ENCODE measurements at regions not wholly inside any gene's neighbourhood (a gene's known extent, or its start where the extent isn't known, plus 50 kb on each side); places are given as distances from the start of the nearest gene placed in this dataset.
"Not testable (repeated sequence)": the region's sequence is repeated elsewhere in the genome, so short reads cannot be mapped to it uniquely, and the experiment has no call there.

DNA sequence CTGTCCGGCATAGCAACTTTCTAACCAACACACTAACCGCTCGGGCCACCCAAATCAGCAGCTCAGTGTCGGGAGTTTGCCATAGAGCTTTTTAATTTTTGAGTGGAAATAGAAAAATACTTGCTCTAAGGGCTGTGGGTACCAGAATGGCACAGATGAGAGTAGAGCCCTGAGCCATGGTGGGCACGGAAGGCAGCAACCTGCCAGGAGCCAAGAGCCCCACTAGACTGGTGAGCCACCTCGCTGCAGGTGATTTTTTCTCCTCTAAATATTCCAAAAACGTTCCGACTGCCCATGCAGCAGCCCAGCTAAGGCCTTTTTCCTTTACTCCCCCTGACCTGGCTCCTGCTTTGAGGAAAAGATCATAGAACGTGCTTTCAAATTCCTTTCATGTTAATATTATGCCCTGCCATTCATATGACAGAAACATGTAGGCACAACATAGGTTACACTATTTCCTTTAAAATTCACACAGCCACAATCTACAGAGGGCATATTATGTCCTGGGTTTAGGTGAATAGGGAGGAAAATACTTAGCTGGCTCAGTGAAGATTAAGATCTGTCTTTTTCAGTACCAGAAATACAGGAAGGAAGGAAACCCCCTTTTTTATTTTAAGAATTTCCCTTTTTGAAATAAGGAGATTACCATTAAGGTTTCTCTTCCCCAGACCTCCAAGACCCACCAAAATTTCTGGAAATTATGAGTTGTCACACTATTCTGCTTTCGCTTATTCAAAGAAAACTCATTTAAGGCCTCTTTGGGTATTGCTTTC, 81.0 kb upstream of the ATP12A start:
- WGBS, 2 donors = 86 to 89% methylated on average over 10 of the region's 10 CpGs
- intact Hi-C loops (cut with DNase I); H3K27me3 ChIP-seq; DNase-seq; H3K9me3 ChIP-seq; H3K36me3 ChIP-seq; H3K4me3 ChIP-seq (replicated peaks in 1 of 3); H3K27ac ChIP-seq; H3K4me1 ChIP-seq: not testable (repeated sequence)

DNA sequence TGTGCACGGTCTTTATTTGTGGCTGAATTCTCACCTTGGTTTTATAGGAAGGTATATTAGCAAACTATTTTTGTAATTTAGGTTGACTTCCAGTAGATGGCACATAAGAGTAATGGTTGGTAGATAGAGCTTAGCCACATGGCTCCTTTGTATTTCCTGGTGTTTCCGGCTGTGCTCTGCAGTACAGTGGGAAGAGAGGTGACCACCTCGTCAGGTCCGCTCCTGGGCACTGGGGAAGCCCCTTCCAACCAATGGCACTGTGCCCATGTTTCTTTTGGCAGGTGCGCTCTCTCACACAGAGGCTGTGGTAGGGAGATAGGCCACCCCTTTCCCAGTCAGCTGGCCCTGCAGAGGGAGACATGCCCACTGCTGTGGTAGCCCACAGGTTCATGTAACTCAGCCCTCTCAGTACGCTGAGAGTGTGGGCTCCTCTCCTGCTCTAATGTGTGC, 74.3 kb upstream of the ATP12A start:
- no peak for TF ChIP-seq POLR2A (IDR thresholded peaks at IDR 0.05)
- TF ChIP-seq CTCF (IDR thresholded peaks at IDR 0.05) = peak in 1 of 6 experiments; percentile 9
- DNase-seq = no peak
- no peaks in the 10 kb centered on the region for H3K9me3 ChIP-seq
- H3K4me3 ChIP-seq (replicated peaks in 1 of 3) = no peak overlapping the region
- H3K27ac ChIP-seq = no peak overlapping the region
- no peaks in the 10 kb centered on the region for H3K27me3 ChIP-seq
- no peaks in the 10 kb centered on the region for H3K4me1 ChIP-seq
- no peaks in the 10 kb centered on the region for H3K36me3 ChIP-seq
- intact Hi-C loops (cut with DNase I) = no loop called here
- 55 to 84% methylated on average over 6 of the region's 6 CpGs for WGBS, 2 donors

- no peaks in the 10 kb centered on the region for H3K27me3 ChIP-seq
- DNase-seq = no peak
- H3K4me1 ChIP-seq = no peaks in the 10 kb centered on the region
- no peaks in the 10 kb centered on the region for H3K9me3 ChIP-seq
- TF ChIP-seq POLR2A (IDR thresholded peaks at IDR 0.05) (no peak), CTCF (IDR thresholded peaks at IDR 0.05) (no peak)
- intact Hi-C loops (cut with DNase I) = no loop called here
- 86 to 100% methylated on average over 1 to 3 of the region's 6 CpGs for WGBS, 2 donors
- no peak overlapping the region for H3K27ac ChIP-seq
- no peak overlapping the region for H3K4me3 ChIP-seq (replicated peaks in 1 of 3)
- no peaks in the 10 kb centered on the region for H3K36me3 ChIP-seq
These were observed 73.6 kb upstream of the ATP12A start for GRCh38 chr13:24606486-24607170.

DNA sequence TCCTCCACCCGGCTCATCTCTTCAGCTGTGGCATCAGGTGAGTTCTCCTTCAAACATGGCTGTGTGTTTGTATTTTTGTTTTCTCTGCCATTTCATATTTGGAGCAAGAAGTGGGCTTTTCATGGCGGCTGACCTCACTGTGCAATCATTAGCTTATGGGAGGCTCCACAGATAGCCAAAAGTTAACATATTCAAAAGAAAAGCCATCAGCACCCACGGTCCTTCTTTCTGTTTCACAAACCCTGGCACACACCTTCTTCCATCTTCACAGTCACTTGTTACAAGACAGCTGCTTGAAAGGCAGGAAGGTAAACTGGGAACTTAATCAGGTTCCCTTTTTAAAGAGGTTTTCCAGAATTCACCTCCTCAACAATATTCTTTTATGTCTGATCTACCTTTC, 69.3 kb upstream of the ATP12A start:
- H3K27me3 ChIP-seq = no peaks in the 10 kb centered on the region
- no peak overlapping the region for H3K27ac ChIP-seq
- no peaks in the 10 kb centered on the region for H3K9me3 ChIP-seq
- intact Hi-C loops (cut with DNase I) = no loop called here
- no peaks in the 10 kb centered on the region for H3K36me3 ChIP-seq
- no peak for TF ChIP-seq CTCF (IDR thresholded peaks at IDR 0.05)
- no peak for TF ChIP-seq POLR2A (IDR thresholded peaks at IDR 0.05)
- 88 to 93% methylated on average over 3 of the region's 3 CpGs for WGBS, 2 donors
- H3K4me1 ChIP-seq = no peaks in the 10 kb centered on the region
- DNase-seq = no peak
- H3K4me3 ChIP-seq (replicated peaks in 1 of 3) = no peak overlapping the region

DNA sequence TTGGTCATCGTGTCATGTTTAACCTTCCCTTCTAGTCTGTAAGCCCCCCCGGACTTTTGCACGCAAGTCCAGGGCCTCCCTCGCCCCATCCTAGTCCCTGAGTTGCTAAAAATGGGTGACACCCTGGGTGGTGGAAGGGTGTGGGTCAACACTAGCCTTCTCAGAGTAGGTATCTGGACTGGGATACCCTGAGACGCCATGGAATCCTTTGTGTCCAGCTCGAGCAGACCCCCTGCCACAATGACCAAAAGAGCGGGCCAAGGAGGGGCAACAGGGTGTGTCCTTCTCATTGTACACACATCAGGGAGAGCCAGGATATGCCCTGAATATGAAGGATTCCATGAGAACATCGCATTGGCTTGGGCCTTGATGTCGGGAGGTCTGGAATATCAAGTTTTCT, 67.5 kb upstream of the ATP12A start:
- TF ChIP-seq CTCF (IDR thresholded peaks at IDR 0.05) (no peak), POLR2A (IDR thresholded peaks at IDR 0.05) (no peak)
- no peaks in the 10 kb centered on the region for H3K36me3 ChIP-seq
- intact Hi-C loops (cut with DNase I) = no loop called here
- no peaks in the 10 kb centered on the region for H3K27me3 ChIP-seq
- H3K4me3 ChIP-seq (replicated peaks in 1 of 3) = no peak overlapping the region
- 93 to 96% methylated on average over 9 of the region's 9 CpGs for WGBS, 2 donors
- no peaks in the 10 kb centered on the region for H3K9me3 ChIP-seq
- DNase-seq = no peak
- H3K27ac ChIP-seq = no peak overlapping the region
- H3K4me1 ChIP-seq = no peaks in the 10 kb centered on the region
